ENCODE measurements at regions not wholly inside any gene's neighbourhood (a gene's known extent, or its start where the extent isn't known, plus 50 kb on each side); places are given as distances from the start of the nearest gene placed in this dataset.

GRCh38 chr16:27645396-27645795 lies 95.5 kb downstream of the KATNIP start:
- ChIA-PET CTCF (no interaction called here), POLR2A (ENCODE audit: low non-redundant PET) (no interaction called here)
- Histone ChIP-seq H3K4me3 (ENCODE audit: low read depth, low read length, poor library complexity, severe bottlenecking) (no peak overlapping the region), H3K4me1 (ENCODE audit: insufficient read depth, low read length, poor library complexity, severe bottlenecking) (no peaks in the 10 kb centered on the region), H3K9me3 (ENCODE audit: low read depth, low read length, poor library complexity, severe bottlenecking) (no peaks in the 10 kb centered on the region), H3K27me3 (replicated peaks; ENCODE audit: insufficient read depth, low read depth, low read length, poor library complexity) (no peaks in the 10 kb centered on the region), H3K36me3 (ENCODE audit: insufficient read depth, low read length, poor library complexity, severe bottlenecking) (no peaks in the 10 kb centered on the region), H3K27ac (ENCODE audit: low read depth, low read length, poor library complexity, severe bottlenecking) (no peak overlapping the region)
- no TSS peak for BruUV-seq (replicated peaks)
- no peak for TF ChIP-seq CTCF (conservative IDR thresholded peaks at IDR 0.05; ENCODE audit: low read depth, low read length)
- TF ChIP-seq EZH2 (IDR thresholded peaks at IDR 0.05; ENCODE audit: borderline replicate concordance, low read depth, low read length, poor library complexity, severe bottlenecking): no peak
- intact Hi-C loops (cut with micrococcal nuclease; ENCODE audit: unreplicated experiment): no loop called here
- DNase-seq (ENCODE audit: low spot score): no peak

GRCh38 chr16:27646806-27647205 lies 96.9 kb downstream of the KATNIP start:
- Histone ChIP-seq H3K9me3 (ENCODE audit: low read depth, low read length, poor library complexity, severe bottlenecking) (no peaks in the 10 kb centered on the region), H3K36me3 (ENCODE audit: insufficient read depth, low read length, poor library complexity, severe bottlenecking) (no peaks in the 10 kb centered on the region), H3K27me3 (replicated peaks; ENCODE audit: insufficient read depth, low read depth, low read length, poor library complexity) (no peaks in the 10 kb centered on the region), H3K4me3 (ENCODE audit: low read depth, low read length, poor library complexity, severe bottlenecking) (no peak overlapping the region), H3K27ac (ENCODE audit: low read depth, low read length, poor library complexity, severe bottlenecking) (no peak overlapping the region), H3K4me1 (ENCODE audit: insufficient read depth, low read length, poor library complexity, severe bottlenecking) (no peaks in the 10 kb centered on the region)
- intact Hi-C loops (cut with micrococcal nuclease; ENCODE audit: unreplicated experiment): no loop called here
- ChIA-PET POLR2A (ENCODE audit: low non-redundant PET) (no interaction called here), CTCF (no interaction called here)
- TF ChIP-seq EZH2 (IDR thresholded peaks at IDR 0.05; ENCODE audit: borderline replicate concordance, low read depth, low read length, poor library complexity, severe bottlenecking) (no peak), CTCF (conservative IDR thresholded peaks at IDR 0.05; ENCODE audit: low read depth, low read length) (no peak)
- no TSS peak for BruUV-seq (replicated peaks)
- DNase-seq (ENCODE audit: low spot score): no peak

DNA sequence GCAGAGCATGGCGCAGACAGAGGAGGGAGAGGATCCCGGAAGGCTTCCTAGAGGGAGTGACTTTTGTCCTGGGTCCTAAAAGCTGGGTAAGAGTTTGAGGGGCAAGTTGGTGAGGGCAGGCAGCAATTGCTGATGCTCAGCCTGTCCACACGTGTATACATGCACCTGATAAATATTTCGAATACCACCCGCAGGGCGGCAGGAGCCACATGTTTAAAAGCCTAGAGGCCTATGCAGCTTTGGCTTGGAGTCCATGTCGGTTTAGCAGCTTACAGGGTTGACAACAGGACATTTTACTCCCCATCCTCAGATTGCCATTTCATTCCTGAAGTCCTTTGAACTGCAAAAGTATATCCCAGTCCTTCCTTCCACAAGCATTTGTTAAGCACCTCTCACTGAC lies 99.1 kb downstream of the KATNIP start:
- Histone ChIP-seq H3K9me3 (ENCODE audit: low read depth, low read length, poor library complexity, severe bottlenecking) (no peaks in the 10 kb centered on the region), H3K36me3 (ENCODE audit: insufficient read depth, low read length, poor library complexity, severe bottlenecking) (no peaks in the 10 kb centered on the region), H3K27ac (ENCODE audit: low read depth, low read length, poor library complexity, severe bottlenecking) (no peak overlapping the region), H3K4me1 (ENCODE audit: insufficient read depth, low read length, poor library complexity, severe bottlenecking) (no peaks in the 10 kb centered on the region), H3K4me3 (ENCODE audit: low read depth, low read length, poor library complexity, severe bottlenecking) (no peak overlapping the region), H3K27me3 (replicated peaks; ENCODE audit: insufficient read depth, low read depth, low read length, poor library complexity) (no peaks in the 10 kb centered on the region)
- ChIA-PET POLR2A (ENCODE audit: low non-redundant PET) (no interaction called here), CTCF (no interaction called here)
- DNase-seq (ENCODE audit: low spot score): no peak
- BruUV-seq (replicated peaks): no TSS peak
- TF ChIP-seq CTCF (conservative IDR thresholded peaks at IDR 0.05; ENCODE audit: low read depth, low read length) (no peak), EZH2 (IDR thresholded peaks at IDR 0.05; ENCODE audit: borderline replicate concordance, low read depth, low read length, poor library complexity, severe bottlenecking) (no peak)
- intact Hi-C loops (cut with micrococcal nuclease; ENCODE audit: unreplicated experiment): no loop called here

Data from A673 (cell line).